ENCODE measurements at regions not wholly inside any gene's neighbourhood (a gene's known extent, or its start where the extent isn't known, plus 50 kb on each side); places are given as distances from the start of the nearest gene placed in this dataset.

- in situ Hi-C loops (cut with MboI; ENCODE audit: low sequenced_read_pairs, unreplicated experiment) = no loop called here
- DNase-seq (ENCODE audit: low spot score) = no peak
- TF ChIP-seq, protein P1, sequence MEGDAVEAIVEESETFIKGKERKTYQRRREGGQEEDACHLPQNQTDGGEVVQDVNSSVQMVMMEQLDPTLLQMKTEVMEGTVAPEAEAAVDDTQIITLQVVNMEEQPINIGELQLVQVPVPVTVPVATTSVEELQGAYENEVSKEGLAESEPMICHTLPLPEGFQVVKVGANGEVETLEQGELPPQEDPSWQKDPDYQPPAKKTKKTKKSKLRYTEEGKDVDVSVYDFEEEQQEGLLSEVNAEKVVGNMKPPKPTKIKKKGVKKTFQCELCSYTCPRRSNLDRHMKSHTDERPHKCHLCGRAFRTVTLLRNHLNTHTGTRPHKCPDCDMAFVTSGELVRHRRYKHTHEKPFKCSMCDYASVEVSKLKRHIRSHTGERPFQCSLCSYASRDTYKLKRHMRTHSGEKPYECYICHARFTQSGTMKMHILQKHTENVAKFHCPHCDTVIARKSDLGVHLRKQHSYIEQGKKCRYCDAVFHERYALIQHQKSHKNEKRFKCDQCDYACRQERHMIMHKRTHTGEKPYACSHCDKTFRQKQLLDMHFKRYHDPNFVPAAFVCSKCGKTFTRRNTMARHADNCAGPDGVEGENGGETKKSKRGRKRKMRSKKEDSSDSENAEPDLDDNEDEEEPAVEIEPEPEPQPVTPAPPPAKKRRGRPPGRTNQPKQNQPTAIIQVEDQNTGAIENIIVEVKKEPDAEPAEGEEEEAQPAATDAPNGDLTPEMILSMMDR (IDR thresholded peaks at IDR 0.05; ENCODE audit: borderline replicate concordance, control extremely low read depth, extremely low read depth, insufficient read depth, missing control alignments) = no peak
Observed at GRCh38 chr2:13791019-13791547, 841.4 kb upstream of the LRATD1 start.

GRCh38 chr2:13806539-13806938 is 826.0 kb upstream of the LRATD1 start:
- in situ Hi-C loops (cut with MboI; ENCODE audit: low sequenced_read_pairs, unreplicated experiment) = no loop called here
- TF ChIP-seq, protein P1 (IDR thresholded peaks at IDR 0.05; ENCODE audit: borderline replicate concordance, control extremely low read depth, extremely low read depth, insufficient read depth, missing control alignments) = no peak
- no peak for DNase-seq (ENCODE audit: low spot score)

DNA sequence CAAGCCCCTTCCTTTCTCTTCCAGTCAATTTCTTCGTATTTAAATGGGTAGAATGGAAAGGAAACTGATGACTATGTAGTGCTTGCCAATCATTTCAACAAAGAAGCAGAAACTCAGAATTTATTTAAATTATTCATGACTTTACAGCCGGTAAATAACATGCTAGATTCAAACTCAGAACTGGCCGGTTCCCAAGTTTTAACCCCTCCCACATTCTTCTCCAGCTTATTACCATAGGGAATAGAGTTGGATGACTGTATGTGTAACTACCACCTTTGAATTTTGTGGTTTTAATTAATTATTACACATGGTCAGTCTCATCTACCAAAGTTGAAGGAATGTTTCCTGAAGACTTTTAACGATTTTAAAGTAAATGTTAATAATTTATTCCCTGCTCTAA is 819.3 kb upstream of the LRATD1 start:
- TF ChIP-seq, protein P1 (IDR thresholded peaks at IDR 0.05; ENCODE audit: borderline replicate concordance, control extremely low read depth, extremely low read depth, insufficient read depth, missing control alignments) = no peak
- in situ Hi-C loops (cut with MboI; ENCODE audit: low sequenced_read_pairs, unreplicated experiment) = no loop called here
- no peak for DNase-seq (ENCODE audit: low spot score)

- TF ChIP-seq, protein P1 (IDR thresholded peaks at IDR 0.05; ENCODE audit: borderline replicate concordance, control extremely low read depth, extremely low read depth, insufficient read depth, missing control alignments) = no peak
- in situ Hi-C loops (cut with MboI; ENCODE audit: low sequenced_read_pairs, unreplicated experiment) = no loop called here
- no peak for DNase-seq (ENCODE audit: low spot score)
Observed at GRCh38 chr2:13818002-13818401, 814.5 kb upstream of the LRATD1 start.

GRCh38 chr2:13819896-13820295 is 812.6 kb upstream of the LRATD1 start:
- TF ChIP-seq, protein P1 (IDR thresholded peaks at IDR 0.05; ENCODE audit: borderline replicate concordance, control extremely low read depth, extremely low read depth, insufficient read depth, missing control alignments) = no peak
- DNase-seq (ENCODE audit: low spot score) = no peak
- in situ Hi-C loops (cut with MboI; ENCODE audit: low sequenced_read_pairs, unreplicated experiment) = no loop called here

DNA sequence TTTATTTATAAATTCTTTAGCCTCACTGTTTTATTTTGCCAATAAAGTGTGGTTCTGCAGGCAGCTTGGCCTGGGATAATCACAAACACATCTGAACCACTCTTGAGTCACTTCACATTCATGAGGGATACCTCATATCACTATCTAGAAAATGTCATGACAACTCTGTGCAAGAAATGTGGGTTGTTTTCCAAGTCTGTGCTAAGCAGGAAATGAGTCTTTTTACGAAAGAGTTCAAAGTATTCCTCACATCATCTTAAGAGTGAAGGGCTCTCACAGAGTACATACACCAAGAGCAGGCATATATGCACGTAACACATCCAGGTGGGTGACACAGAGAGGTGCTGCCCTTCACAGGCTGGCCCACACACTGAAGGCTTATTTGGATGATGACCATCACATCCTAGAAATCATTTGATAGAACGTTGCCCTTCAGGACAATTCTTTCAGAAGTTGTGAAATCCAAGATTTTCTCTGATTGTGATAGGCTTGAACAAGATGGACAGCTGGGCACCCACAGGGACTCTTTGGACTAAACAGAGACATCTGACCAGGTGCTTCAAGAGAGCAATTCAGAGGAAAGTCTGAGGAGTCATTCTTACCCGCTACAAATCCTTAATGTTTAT is 811.1 kb upstream of the LRATD1 start:
- in situ Hi-C loops (cut with MboI; ENCODE audit: low sequenced_read_pairs, unreplicated experiment) = no loop called here
- TF ChIP-seq, protein P1 (IDR thresholded peaks at IDR 0.05; ENCODE audit: borderline replicate concordance, control extremely low read depth, extremely low read depth, insufficient read depth, missing control alignments) = no peak
- DNase-seq (ENCODE audit: low spot score) = no peak
